Astrocyte of the spinal cord (primary cell): ENCODE measurements at regions not wholly inside any gene's neighbourhood (a gene's known extent, or its start where the extent isn't known, plus 50 kb on each side); places are given as distances from the start of the nearest gene placed in this dataset.

Experiments
- DNase-seq: peaks from one replicate; pipeline ENCODE4 v3.0.0; 2011; ENCODE audit warnings: low read depth, low spot score
- H3K4me3 ChIP-seq: 2 replicates; pipeline ENCODE4 v1.5.1; 2011; ENCODE audit warnings: low read depth, mild to moderate bottlenecking, low read length, moderate library complexity
- CTCF ChIP-seq: IDR thresholded peaks from 2 replicates; pipeline ENCODE4 v1.5.1; 2012; ENCODE audit warnings: low read depth, mild to moderate bottlenecking, low read length, inconsistent platforms
- in situ Hi-C: cut with HindIII; loops from 2 replicates; pipeline ENCODE4 v1.10.0; 2017; ENCODE audit warnings: low sequenced_read_pairs

DNA sequence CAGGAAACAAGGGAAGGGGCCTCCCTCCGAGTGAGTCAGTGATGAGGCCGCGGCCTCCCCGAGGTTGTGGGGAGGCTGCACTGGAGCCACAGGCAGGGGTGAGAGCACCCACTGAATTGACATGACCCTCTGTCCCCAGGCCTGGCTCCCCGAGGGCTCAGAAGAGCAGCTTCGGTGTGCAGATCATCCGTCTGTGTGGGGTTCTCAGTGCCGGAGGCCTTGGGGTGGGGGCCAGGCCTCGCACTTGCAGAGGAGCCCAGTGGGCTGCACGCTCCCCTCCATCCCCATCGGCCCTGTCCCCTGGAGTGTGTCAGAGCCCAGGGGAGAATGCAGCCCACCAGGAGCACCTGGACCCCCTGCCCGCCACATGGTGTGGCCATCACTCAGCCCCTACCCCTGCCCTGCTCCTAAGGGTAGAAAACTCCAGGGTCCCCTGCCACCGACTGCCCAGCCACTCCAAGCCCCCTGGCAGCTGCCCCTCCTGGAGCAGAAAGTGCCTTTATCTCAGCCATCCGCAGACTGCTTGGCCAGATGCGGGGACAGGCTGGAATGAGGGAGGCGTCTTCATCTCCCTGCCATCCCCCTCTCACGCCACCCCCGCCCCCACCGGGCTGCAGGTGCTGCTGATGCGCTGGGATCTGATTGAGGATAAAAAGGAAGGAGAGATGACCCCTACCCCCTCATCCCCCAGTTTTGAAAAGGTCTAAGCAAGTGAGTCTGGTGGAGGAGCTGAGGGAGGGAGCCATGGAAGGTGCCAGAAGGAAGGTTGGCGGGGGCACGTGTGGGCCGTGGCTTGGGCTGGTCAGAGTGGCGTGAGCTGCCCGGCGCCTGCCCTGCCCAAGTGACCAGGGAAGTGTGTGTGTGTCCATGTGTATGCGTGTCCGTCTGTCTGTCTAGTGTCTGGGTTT lies 358.3 kb downstream of the SEC14L1 start:
- in situ Hi-C loops: no loop called here
- TF ChIP-seq CTCF: no peak
- H3K4me3 ChIP-seq: no peak overlapping the region
- no peak for DNase-seq

DNA sequence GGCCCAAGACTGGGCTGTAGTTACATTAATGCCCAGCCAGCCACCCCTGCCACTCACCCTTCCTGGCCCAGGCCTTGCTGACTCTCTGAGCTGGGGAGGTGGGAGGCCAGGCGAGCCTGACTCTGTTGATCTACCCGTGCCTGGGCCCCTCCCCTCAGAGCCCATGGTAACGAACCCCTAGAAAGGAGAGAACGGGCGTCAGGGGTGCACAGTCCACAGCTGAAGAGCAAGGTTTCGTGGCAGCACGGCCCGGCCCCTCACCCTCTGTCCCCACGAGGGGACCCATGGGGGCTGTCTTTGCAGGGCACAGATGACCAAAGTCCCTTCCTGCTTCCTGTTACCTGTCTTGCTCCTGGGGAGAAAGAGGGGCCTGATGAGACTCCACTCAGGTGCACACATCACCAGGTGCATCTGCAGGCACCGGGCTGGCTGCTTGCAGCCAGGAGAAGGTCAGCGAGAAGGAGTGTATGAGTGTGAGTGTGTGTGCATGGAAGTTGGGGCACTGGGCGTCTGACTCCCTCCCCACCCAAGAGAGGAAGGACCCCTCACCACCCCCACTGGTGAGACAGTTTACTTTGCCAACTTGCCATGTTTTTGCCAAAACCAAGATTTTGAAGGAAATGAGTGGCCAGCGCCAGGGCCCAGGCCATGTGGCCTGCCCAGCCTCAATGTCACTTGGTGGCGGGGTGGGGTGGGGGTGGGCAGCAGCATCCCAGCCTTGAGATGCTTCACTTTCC lies 359.1 kb downstream of the SEC14L1 start:
- no peak for DNase-seq
- in situ Hi-C loops: no loop called here
- H3K4me3 ChIP-seq: no peak overlapping the region
- TF ChIP-seq CTCF: no peak

DNA sequence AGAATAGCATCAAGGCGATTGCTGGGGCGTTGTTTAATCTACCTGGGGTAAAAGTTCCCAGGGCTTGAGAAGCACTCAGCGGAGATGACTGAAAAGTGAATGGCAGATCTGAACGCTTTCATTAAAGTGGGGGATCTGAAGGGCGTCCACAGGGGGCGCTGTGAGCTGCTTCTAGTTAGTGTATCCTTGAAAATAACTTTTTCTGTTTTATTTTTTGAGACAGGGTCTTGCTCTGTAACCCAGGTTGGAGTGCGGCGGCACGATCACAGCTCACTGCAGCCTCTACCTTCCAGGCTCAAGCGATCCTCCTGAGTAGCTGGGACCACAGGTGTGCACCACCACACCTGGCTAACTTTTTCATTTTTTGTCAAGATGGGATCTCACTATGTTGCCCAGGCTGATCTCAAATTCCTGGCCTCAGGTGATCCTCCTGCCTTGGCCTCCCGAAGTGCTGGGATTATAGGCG lies 360.4 kb downstream of the SEC14L1 start:
- in situ Hi-C loops: no loop called here
- no peak overlapping the region for H3K4me3 ChIP-seq
- DNase-seq: no peak
- TF ChIP-seq CTCF: peak; percentile 59

GRCh38 chr17:77501751-77502625 lies 361.2 kb downstream of the SEC14L1 start:
- in situ Hi-C loops: no loop called here
- TF ChIP-seq CTCF: no peak
- no peak for DNase-seq
- no peak overlapping the region for H3K4me3 ChIP-seq

- no peak overlapping the region for H3K4me3 ChIP-seq
- in situ Hi-C loops: no loop called here
- DNase-seq: no peak
- TF ChIP-seq CTCF: no peak
Observed at GRCh38 chr17:77502626-77503292, 362.0 kb downstream of the SEC14L1 start.

- TF ChIP-seq CTCF: no peak
- no peak for DNase-seq
- no peak overlapping the region for H3K4me3 ChIP-seq
- in situ Hi-C loops: no loop called here
Observed at GRCh38 chr17:77503293-77503655, 362.5 kb downstream of the SEC14L1 start.
